ENCODE measurements at regions not wholly inside any gene's neighbourhood (a gene's known extent, or its start where the extent isn't known, plus 50 kb on each side); places are given as distances from the start of the nearest gene placed in this dataset.

- 71% methylated on average over 4 of the region's 4 CpGs for WGBS
- no peak overlapping the region for H3K4me3 ChIP-seq (ENCODE audit: low read depth in 1 of 3, low read length in 3 of 3)
- no peaks in the 10 kb centered on the region for H3K36me3 ChIP-seq (ENCODE audit: control insufficient read depth in 4 of 4, insufficient read depth in 3 of 4, low read depth in 1 of 4, low read length in 3 of 4)
- TF ChIP-seq EGR1 (IDR thresholded peaks at IDR 0.05; ENCODE audit: low read depth in 2 of 2) (no peak), NR2F2 (IDR thresholded peaks at IDR 0.05) (no peak), HNF4A (conservative IDR thresholded peaks at IDR 0.05) (no peak), REST (IDR thresholded peaks at IDR 0.05) (no peak), JUND (IDR thresholded peaks at IDR 0.05) (no peak), FOXA2 (IDR thresholded peaks at IDR 0.05) (no peak), HNF4G (IDR thresholded peaks at IDR 0.05) (no peak), RAD21 (IDR thresholded peaks at IDR 0.05) (no peak), YY1 (IDR thresholded peaks at IDR 0.05) (no peak), MAX (IDR thresholded peaks at IDR 0.05) (no peak), TAF1 (conservative IDR thresholded peaks at IDR 0.05) (no peak), FOXA1 (IDR thresholded peaks at IDR 0.05) (no peak), GABPA (IDR thresholded peaks at IDR 0.05 in 1 of 2, conservative IDR thresholded peaks at IDR 0.05 in 1 of 2) (no peak)
- TF ChIP-seq, protein P1, sequence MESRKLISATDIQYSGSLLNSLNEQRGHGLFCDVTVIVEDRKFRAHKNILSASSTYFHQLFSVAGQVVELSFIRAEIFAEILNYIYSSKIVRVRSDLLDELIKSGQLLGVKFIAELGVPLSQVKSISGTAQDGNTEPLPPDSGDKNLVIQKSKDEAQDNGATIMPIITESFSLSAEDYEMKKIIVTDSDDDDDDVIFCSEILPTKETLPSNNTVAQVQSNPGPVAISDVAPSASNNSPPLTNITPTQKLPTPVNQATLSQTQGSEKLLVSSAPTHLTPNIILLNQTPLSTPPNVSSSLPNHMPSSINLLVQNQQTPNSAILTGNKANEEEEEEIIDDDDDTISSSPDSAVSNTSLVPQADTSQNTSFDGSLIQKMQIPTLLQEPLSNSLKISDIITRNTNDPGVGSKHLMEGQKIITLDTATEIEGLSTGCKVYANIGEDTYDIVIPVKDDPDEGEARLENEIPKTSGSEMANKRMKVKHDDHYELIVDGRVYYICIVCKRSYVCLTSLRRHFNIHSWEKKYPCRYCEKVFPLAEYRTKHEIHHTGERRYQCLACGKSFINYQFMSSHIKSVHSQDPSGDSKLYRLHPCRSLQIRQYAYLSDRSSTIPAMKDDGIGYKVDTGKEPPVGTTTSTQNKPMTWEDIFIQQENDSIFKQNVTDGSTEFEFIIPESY (IDR thresholded peaks at IDR 0.05) = no peak
- TF ChIP-seq, protein P2, sequence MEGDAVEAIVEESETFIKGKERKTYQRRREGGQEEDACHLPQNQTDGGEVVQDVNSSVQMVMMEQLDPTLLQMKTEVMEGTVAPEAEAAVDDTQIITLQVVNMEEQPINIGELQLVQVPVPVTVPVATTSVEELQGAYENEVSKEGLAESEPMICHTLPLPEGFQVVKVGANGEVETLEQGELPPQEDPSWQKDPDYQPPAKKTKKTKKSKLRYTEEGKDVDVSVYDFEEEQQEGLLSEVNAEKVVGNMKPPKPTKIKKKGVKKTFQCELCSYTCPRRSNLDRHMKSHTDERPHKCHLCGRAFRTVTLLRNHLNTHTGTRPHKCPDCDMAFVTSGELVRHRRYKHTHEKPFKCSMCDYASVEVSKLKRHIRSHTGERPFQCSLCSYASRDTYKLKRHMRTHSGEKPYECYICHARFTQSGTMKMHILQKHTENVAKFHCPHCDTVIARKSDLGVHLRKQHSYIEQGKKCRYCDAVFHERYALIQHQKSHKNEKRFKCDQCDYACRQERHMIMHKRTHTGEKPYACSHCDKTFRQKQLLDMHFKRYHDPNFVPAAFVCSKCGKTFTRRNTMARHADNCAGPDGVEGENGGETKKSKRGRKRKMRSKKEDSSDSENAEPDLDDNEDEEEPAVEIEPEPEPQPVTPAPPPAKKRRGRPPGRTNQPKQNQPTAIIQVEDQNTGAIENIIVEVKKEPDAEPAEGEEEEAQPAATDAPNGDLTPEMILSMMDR (IDR thresholded peaks at IDR 0.05; ENCODE audit: low read depth, low read length, missing input control) = no peak
- H3K27ac ChIP-seq (ENCODE audit: low read depth in 1 of 2, low read length in 2 of 2) = no peak overlapping the region
- peaks cover 0 to 8% (median 2%) of the 10 kb centered on the region in 4 donors for H3K9me3 ChIP-seq (ENCODE audit: control insufficient read depth in 4 of 4, low read length in 3 of 4)
- DNase-seq (ENCODE audit: low spot score) = no peak
- no peaks in the 10 kb centered on the region for H3K27me3 ChIP-seq (ENCODE audit: control insufficient read depth in 4 of 4, insufficient read depth in 4 of 4, low read length in 3 of 4)
- H3K4me1 ChIP-seq (ENCODE audit: control insufficient read depth in 4 of 4, insufficient read depth in 4 of 4, low read length in 3 of 4) = no peaks in the 10 kb centered on the region
- H3K9ac ChIP-seq (ENCODE audit: low read depth in 1 of 2, low read length in 2 of 2) = no peak overlapping the region
Measured at GRCh38 chr19:31625056-31625455, 275.8 kb upstream of the TSHZ3 start.

DNA sequence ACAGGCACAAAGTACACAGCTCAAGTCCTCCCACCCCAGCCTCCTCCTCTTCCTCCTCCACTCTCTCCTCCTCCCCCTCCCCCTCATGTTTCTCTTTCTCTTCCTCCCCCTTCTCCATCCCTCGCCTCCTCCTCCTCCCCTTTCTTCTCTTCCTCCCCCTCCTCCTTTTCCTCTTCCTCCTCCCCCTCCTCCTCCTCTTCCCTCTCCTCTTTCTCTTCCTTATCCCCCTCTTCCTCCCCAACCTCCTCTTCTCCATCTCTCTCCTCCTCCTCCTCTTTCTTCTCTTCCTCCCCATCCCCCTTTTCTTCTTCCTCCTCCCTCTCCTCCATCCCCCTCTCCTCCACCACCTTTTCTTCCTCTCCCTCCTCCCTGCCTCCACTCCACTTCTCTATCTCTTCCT, 276.3 kb upstream of the TSHZ3 start:
- H3K36me3 ChIP-seq (ENCODE audit: control insufficient read depth in 4 of 4, insufficient read depth in 3 of 4, low read depth in 1 of 4, low read length in 3 of 4) = no peaks in the 10 kb centered on the region
- no peak overlapping the region for H3K9ac ChIP-seq (ENCODE audit: low read depth in 1 of 2, low read length in 2 of 2)
- no peaks in the 10 kb centered on the region for H3K27me3 ChIP-seq (ENCODE audit: control insufficient read depth in 4 of 4, insufficient read depth in 4 of 4, low read length in 3 of 4)
- no peaks in the 10 kb centered on the region for H3K4me1 ChIP-seq (ENCODE audit: control insufficient read depth in 4 of 4, insufficient read depth in 4 of 4, low read length in 3 of 4)
- H3K27ac ChIP-seq (ENCODE audit: low read depth in 1 of 2, low read length in 2 of 2) = no peak overlapping the region
- WGBS = 76% methylated on average over 1 of the region's 1 CpG
- no peak for TF ChIP-seq HNF4G (IDR thresholded peaks at IDR 0.05)
- TF ChIP-seq JUND (IDR thresholded peaks at IDR 0.05) = no peak
- no peak for TF ChIP-seq SP1 (IDR thresholded peaks at IDR 0.05)
- no peak for TF ChIP-seq TAF1 (conservative IDR thresholded peaks at IDR 0.05)
- no peak for TF ChIP-seq EGR1 (IDR thresholded peaks at IDR 0.05; ENCODE audit: low read depth in 2 of 2)
- no peak for TF ChIP-seq MAX (IDR thresholded peaks at IDR 0.05)
- no peak for DNase-seq (ENCODE audit: low spot score)
- peaks cover 0 to 8% (median 2%) of the 10 kb centered on the region in 4 donors for H3K9me3 ChIP-seq (ENCODE audit: control insufficient read depth in 4 of 4, low read length in 3 of 4)
- H3K4me3 ChIP-seq (ENCODE audit: low read depth in 1 of 3, low read length in 3 of 3) = no peak overlapping the region
